ENCODE measurements at regions not wholly inside any gene's neighbourhood (a gene's known extent, or its start where the extent isn't known, plus 50 kb on each side); places are given as distances from the start of the nearest gene placed in this dataset.

DNA sequence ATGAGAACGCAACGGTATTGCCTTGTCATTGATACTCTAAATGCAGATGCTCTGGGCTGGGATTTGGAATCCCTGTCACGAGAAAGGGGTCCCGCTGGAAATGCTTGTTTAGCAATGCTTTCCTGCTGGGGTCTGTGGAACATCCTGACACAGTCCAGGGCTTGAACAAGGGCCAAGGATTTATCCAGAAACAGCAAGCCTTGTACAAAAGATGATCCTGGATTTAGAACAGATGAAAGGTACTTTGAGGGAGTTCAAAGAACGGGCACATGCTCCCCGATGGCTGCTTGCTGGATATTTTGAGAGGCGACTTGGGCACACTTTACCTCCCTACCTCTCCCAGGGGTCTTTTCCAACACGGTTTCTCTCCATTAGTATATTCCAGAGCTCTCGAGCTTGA lies 108.1 kb upstream of the CELF4 start:
- TF ChIP-seq, protein P1, sequence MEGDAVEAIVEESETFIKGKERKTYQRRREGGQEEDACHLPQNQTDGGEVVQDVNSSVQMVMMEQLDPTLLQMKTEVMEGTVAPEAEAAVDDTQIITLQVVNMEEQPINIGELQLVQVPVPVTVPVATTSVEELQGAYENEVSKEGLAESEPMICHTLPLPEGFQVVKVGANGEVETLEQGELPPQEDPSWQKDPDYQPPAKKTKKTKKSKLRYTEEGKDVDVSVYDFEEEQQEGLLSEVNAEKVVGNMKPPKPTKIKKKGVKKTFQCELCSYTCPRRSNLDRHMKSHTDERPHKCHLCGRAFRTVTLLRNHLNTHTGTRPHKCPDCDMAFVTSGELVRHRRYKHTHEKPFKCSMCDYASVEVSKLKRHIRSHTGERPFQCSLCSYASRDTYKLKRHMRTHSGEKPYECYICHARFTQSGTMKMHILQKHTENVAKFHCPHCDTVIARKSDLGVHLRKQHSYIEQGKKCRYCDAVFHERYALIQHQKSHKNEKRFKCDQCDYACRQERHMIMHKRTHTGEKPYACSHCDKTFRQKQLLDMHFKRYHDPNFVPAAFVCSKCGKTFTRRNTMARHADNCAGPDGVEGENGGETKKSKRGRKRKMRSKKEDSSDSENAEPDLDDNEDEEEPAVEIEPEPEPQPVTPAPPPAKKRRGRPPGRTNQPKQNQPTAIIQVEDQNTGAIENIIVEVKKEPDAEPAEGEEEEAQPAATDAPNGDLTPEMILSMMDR (conservative IDR thresholded peaks at IDR 0.05): no peak
- H3K27ac ChIP-seq: no peak overlapping the region

DNA sequence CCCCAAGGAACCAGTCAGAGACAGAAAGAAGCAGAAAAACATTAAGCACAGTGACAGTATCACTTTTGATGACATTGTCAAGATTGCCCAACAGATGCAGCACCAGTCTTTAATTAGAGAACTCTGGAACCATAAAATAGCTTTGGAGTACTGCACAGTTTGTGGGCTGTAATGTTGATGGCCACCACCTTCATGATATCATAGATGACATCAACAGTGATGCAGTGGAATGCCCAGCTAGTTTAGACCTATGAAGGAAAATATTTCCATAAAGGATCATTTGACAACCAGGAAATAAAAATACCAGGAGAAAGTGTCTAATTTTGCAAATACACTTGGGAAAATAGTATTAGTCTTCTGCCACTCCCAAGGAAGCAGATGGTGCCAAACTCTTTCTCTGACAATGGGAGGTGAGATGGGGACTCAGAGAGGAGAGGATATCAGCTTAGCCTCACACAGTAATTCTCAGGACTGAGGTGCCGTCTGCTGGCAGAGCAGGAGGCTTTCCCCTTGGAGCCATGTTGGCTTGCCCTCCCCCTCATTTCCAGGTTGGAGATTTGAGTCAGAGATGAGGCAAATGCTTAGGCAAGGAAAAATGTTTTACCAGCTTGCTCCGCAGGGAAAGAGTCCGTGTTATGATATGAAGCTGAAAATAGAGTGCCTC lies 107.5 kb upstream of the CELF4 start:
- H3K27ac ChIP-seq: no peak overlapping the region
- TF ChIP-seq, protein P1 (conservative IDR thresholded peaks at IDR 0.05): no peak

DNA sequence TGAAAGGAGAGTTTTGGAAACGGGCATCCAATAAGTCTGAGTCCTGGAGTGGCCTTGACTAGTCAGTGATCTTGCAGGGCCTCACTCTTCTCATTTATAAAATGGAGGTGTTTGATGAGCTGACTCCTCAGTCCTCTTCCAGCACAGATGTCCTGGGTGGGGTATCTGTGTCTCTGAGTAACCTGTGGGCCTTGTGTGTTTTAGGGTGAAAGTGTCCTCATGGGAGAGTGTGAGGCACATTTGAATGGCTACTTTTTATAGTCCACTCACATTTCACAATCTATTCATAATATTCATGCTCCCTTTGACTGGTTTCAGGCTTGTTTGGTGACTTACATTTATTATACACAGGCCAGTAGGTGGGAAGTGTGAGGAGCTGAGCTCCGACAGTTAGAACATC lies 106.4 kb upstream of the CELF4 start:
- TF ChIP-seq, protein P1 (conservative IDR thresholded peaks at IDR 0.05): no peak
- H3K27ac ChIP-seq: no peak overlapping the region

DNA sequence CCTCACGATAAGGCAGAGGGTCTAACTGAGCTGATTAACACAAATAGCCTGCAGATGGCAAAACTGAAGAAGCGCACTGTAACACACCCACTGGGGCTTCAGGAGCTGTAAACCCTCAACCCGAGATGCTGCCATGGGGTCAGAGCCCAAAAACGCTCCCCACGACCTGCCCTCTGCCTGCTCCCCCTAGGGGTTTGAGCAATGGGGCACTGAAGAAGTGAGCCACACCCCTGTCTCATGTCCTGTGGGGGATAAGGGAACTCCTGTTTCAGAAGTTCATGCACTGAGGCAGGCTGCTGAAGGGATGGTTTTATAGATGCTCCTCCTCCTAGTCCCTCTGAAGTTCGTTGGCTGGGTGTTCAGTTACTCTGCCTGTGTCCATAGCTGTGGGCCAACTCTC lies 105.9 kb upstream of the CELF4 start:
- TF ChIP-seq, protein P1 (conservative IDR thresholded peaks at IDR 0.05): no peak
- no peak overlapping the region for H3K27ac ChIP-seq

DNA sequence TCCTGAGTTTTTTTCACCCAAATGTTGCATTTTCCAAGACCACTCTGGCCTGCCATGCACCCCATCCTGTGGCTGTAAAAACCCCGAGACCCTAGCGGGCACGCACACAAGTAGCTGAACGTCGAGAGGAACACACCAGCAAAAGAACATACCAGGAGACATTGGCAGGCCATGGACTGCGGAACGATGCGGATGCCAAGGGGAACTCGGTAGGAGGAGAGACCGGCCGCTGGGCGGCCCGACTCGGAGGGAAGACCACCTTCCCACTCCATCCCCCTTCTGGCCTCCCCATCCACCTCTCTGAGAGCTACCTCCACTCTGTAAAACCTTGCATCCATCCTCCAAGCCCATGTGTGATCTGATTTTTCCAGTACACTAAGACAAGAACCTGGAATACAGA lies 105.5 kb upstream of the CELF4 start:
- H3K27ac ChIP-seq: no peak overlapping the region
- TF ChIP-seq, protein P1 (conservative IDR thresholded peaks at IDR 0.05): no peak

DNA sequence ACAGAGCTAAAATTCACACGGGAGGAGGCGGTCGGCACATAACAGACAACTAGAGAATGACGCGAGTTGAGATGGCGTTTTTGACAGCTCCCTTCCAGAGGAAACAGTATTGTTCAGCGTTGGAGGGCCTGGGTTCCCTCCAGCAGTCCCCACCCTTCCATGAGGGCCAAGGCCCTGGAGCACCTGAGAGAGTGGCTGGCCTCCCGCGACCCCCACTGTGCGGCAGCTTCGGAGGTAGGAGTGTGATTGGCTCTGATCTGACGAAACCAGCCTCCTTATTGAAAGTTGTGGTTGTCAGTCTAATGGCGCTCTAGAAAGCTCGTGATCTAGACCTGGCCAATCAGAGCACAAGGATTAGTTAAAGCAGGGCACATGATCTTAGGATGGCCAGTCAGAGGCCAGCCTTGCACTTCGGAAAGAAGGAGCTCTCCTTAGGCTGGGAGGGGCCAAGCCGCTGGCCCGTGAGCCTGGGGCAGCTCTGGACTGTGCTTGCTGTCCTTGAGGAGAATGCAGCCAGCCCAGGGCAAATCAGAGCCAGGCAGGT lies 104.5 kb upstream of the CELF4 start:
- no peak overlapping the region for H3K27ac ChIP-seq
- TF ChIP-seq, protein P1 (conservative IDR thresholded peaks at IDR 0.05): no peak

DNA sequence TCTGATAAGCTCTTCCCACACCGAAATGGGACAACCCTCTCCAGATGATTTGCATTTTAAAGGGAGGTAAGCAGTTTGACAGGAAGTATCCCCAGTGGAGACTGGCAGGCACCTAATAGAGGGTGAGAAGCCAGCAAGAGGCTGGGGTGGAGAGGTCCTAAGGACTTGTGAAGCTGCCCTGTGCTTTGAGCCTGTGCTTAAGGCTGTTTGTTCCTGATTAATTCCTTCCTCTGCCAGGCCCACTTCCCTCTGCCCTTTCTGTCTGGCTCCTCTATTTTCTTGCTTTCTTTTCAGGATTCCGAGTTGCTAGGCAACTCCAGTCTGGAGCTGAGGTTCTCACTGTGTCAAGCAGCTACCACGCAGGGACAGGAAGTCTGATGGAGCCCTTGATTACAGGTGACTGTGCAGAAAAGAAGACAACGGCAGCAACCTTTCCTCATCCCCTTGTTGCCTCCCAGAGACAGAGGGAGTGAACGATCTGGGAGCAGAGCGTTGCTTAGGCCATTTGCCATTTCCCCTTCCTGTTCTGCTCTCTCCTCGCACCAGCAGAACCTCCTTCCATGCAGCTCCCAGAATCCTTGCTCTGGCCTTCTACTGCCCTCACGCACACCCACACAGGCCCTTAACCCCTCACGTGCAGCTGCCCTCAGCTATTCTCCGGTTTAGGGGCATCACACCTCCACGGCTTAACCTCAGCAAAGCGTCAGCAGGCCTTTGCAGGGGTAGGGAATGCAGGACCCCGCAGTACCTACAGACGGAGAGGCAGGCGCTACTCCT lies 103.6 kb upstream of the CELF4 start:
- TF ChIP-seq, protein P1 (conservative IDR thresholded peaks at IDR 0.05): no peak

More for the DNA sequence above, 103.6 kb upstream of the CELF4 start:
- H3K27ac ChIP-seq: no peak overlapping the region

Data from VCaP (cell line).